Calu3 (cell line): ENCODE measurements at regions not wholly inside any gene's neighbourhood (a gene's known extent, or its start where the extent isn't known, plus 50 kb on each side); places are given as distances from the start of the nearest gene placed in this dataset.

ENCODE experiments used
- BruUV-seq: library from RNA; stranded (reverse); fragments of 400-500 nt; replicated peaks from 2 replicates; lab custom pipeline; 2021; lab: Mats Ljungman, UMichigan
- CTCF ChIA-PET: fragments of 300-600 bp; sonication (Branson Sonifier 250); formaldehyde crosslinking; loops from one replicate; lab custom pipeline; 2022; ENCODE audit warnings: antibody characterized with exemption; lab: Charles Lee
- DNase-seq: peaks from one replicate; pipeline ENCODE4 v3.0.0; 2022
- H3K27ac Mint-ChIP-seq: one replicate; pipeline ENCODE4 v1.8.0; 2022; ENCODE audit warnings: mixed read lengths; ENCODE audit not compliant: unreplicated experiment
- H3K27me3 Mint-ChIP-seq: one replicate; pipeline ENCODE4 v1.8.0; 2022; ENCODE audit warnings: mixed read lengths; ENCODE audit not compliant: unreplicated experiment
- H3K36me3 Mint-ChIP-seq: one replicate; pipeline ENCODE4 v1.8.0; 2022; ENCODE audit warnings: mild to moderate bottlenecking, moderate library complexity, mixed read lengths; ENCODE audit not compliant: insufficient read depth, unreplicated experiment
- H3K4me1 Mint-ChIP-seq: one replicate; pipeline ENCODE4 v1.8.0; 2022; ENCODE audit warnings: mild to moderate bottlenecking, low read depth, mixed read lengths; ENCODE audit not compliant: unreplicated experiment
- H3K4me3 Mint-ChIP-seq: one replicate; pipeline ENCODE4 v1.8.0; 2022; ENCODE audit warnings: mild to moderate bottlenecking, low read depth, moderate library complexity, mixed read lengths; ENCODE audit not compliant: unreplicated experiment
- H3K9me3 Mint-ChIP-seq: one replicate; pipeline ENCODE4 v1.8.0; 2022; ENCODE audit warnings: low read depth, mixed read lengths; ENCODE audit not compliant: unreplicated experiment
- intact Hi-C: fragments of 100-400 bp; cut with micrococcal nuclease; formaldehyde crosslinking; loops from one replicate; pipeline ENCODE4 v1.10.0; 2022; ENCODE audit not compliant: unreplicated experiment
- TF ChIP-seq, protein P1 (sequence below): fragments of 200-600 bp; IDR thresholded peaks from one replicate; pipeline ENCODE4 v1.8.0; 2022; ENCODE audit warnings: antibody characterized with exemption; ENCODE audit not compliant: unreplicated experiment

GRCh38 chr1:238895911-238896310 lies 490.5 kb upstream of the CHRM3 start:
- BruUV-seq, result no TSS peak
- Mint-ChIP-seq H3K4me1 (peaks cover 63% of the 10 kb centered on the region), H3K27ac (peak overlapping the region; percentile 42), H3K9me3 (peaks cover 5% of the 10 kb centered on the region), H3K4me3 (no peak overlapping the region), H3K36me3 (peaks cover 10% of the 10 kb centered on the region), H3K27me3 (no peaks in the 10 kb centered on the region)
- DNase-seq, result peak; percentile 22
- TF ChIP-seq, protein P1, sequence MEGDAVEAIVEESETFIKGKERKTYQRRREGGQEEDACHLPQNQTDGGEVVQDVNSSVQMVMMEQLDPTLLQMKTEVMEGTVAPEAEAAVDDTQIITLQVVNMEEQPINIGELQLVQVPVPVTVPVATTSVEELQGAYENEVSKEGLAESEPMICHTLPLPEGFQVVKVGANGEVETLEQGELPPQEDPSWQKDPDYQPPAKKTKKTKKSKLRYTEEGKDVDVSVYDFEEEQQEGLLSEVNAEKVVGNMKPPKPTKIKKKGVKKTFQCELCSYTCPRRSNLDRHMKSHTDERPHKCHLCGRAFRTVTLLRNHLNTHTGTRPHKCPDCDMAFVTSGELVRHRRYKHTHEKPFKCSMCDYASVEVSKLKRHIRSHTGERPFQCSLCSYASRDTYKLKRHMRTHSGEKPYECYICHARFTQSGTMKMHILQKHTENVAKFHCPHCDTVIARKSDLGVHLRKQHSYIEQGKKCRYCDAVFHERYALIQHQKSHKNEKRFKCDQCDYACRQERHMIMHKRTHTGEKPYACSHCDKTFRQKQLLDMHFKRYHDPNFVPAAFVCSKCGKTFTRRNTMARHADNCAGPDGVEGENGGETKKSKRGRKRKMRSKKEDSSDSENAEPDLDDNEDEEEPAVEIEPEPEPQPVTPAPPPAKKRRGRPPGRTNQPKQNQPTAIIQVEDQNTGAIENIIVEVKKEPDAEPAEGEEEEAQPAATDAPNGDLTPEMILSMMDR, result no peak
- CTCF ChIA-PET, result no interaction called here
- intact Hi-C loops, result loop anchor here (5.0 kb wide), 1 partner anchor 554 kb away; no protein-coding TSS in a partner anchor

- peak; percentile 78 for DNase-seq
- H3K9me3 Mint-ChIP-seq, result peaks cover 4% of the 10 kb centered on the region
- no TSS peak for BruUV-seq
- peak overlapping the region; percentile 31 for H3K4me3 Mint-ChIP-seq
- intact Hi-C loops, result no loop called here
- TF ChIP-seq, protein P1, result no peak
- H3K27me3 Mint-ChIP-seq, result no peaks in the 10 kb centered on the region
- H3K4me1 Mint-ChIP-seq, result peaks cover 41% of the 10 kb centered on the region
- H3K36me3 Mint-ChIP-seq, result peaks cover 10% of the 10 kb centered on the region
- CTCF ChIA-PET, result interaction anchor here (0.6 to 1.0 kb wide), 5 partner anchors 11 to 1119 kb away, joined by 3 to 6 read pairs (median 3); no protein-coding TSS in a partner anchor
- H3K27ac Mint-ChIP-seq, result peak overlapping the region; percentile 92
These were observed 493.8 kb upstream of the CHRM3 start for GRCh38 chr1:238892612-238893011.

GRCh38 chr1:238861342-238862066 lies 524.9 kb upstream of the CHRM3 start:
- BruUV-seq, result no TSS peak
- peaks cover 14% of the 10 kb centered on the region for H3K4me1 Mint-ChIP-seq
- intact Hi-C loops, result no loop called here
- H3K27ac Mint-ChIP-seq, result peak overlapping the region; percentile 16
- DNase-seq, result peak; percentile 28
- TF ChIP-seq, protein P1, result no peak
- no peaks in the 10 kb centered on the region for H3K27me3 Mint-ChIP-seq
- CTCF ChIA-PET, result no interaction called here
- peak overlapping the region; percentile 54 for H3K4me3 Mint-ChIP-seq
- H3K36me3 Mint-ChIP-seq, result no peaks in the 10 kb centered on the region
- H3K9me3 Mint-ChIP-seq, result no peaks in the 10 kb centered on the region

- no peak overlapping the region for H3K4me3 Mint-ChIP-seq
- CTCF ChIA-PET, result no interaction called here
- no peaks in the 10 kb centered on the region for H3K27me3 Mint-ChIP-seq
- no TSS peak for BruUV-seq
- no peaks in the 10 kb centered on the region for H3K4me1 Mint-ChIP-seq
- intact Hi-C loops, result no loop called here
- TF ChIP-seq, protein P1, result no peak
- H3K27ac Mint-ChIP-seq, result no peak overlapping the region
- H3K9me3 Mint-ChIP-seq, result peaks cover 16% of the 10 kb centered on the region
- no peaks in the 10 kb centered on the region for H3K36me3 Mint-ChIP-seq
- no peak for DNase-seq
These were observed 552.4 kb upstream of the CHRM3 start for GRCh38 chr1:238833919-238834318.
